ENCODE measurements at regions not wholly inside any gene's neighbourhood (a gene's known extent, or its start where the extent isn't known, plus 50 kb on each side); places are given as distances from the start of the nearest gene placed in this dataset.

DNA sequence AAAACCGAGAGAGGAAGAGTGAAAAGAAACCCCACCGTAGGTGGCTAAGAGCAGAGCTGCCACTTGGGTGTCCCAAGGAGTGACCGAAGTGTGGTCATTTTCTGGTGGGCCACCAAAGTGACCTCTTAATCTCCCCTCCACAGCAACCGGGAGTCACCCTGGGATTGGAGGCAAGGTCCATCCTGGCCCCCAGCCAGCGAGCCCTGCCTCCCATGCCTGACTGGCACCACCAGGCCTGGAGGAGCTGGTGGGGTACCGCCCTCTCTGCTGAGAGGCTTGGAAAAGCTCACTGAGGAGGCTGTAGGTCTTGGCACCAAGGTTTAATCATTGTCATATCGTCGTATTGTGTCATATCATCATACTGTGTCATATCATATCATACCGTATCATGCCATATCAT is 74.0 kb upstream of the TRPM1 start:
- no peaks in the 10 kb centered on the region for H3K27me3 ChIP-seq (ENCODE audit: control insufficient read depth, insufficient read depth, low read length, poor library complexity, severe bottlenecking)
- H3K4me1 ChIP-seq (ENCODE audit: control insufficient read depth, insufficient read depth, low read length), result no peaks in the 10 kb centered on the region
- H3K9me3 ChIP-seq (ENCODE audit: control insufficient read depth, low read length), result no peaks in the 10 kb centered on the region
- H3K27ac ChIP-seq (ENCODE audit: low read depth, low read length), result no peak overlapping the region
- H3K27ac Mint-ChIP-seq, result no peak overlapping the region
- WGBS, 2 experiments (ENCODE audit: insufficient coverage in 1 of 2, insufficient read length in 1 of 2), result 91 to 99% methylated on average over 7 to 9 of the region's 9 CpGs
- no peaks in the 10 kb centered on the region for H3K36me3 ChIP-seq (ENCODE audit: control insufficient read depth, insufficient read depth, low read length)
- peaks cover 5% of the 10 kb centered on the region for H3K4me1 Mint-ChIP-seq
- no peak for DNase-seq
- H3K27me3 Mint-ChIP-seq (ENCODE audit: insufficient read depth), result no peaks in the 10 kb centered on the region
- TF ChIP-seq, protein P1, sequence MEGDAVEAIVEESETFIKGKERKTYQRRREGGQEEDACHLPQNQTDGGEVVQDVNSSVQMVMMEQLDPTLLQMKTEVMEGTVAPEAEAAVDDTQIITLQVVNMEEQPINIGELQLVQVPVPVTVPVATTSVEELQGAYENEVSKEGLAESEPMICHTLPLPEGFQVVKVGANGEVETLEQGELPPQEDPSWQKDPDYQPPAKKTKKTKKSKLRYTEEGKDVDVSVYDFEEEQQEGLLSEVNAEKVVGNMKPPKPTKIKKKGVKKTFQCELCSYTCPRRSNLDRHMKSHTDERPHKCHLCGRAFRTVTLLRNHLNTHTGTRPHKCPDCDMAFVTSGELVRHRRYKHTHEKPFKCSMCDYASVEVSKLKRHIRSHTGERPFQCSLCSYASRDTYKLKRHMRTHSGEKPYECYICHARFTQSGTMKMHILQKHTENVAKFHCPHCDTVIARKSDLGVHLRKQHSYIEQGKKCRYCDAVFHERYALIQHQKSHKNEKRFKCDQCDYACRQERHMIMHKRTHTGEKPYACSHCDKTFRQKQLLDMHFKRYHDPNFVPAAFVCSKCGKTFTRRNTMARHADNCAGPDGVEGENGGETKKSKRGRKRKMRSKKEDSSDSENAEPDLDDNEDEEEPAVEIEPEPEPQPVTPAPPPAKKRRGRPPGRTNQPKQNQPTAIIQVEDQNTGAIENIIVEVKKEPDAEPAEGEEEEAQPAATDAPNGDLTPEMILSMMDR (conservative IDR thresholded peaks at IDR 0.05), result no peak
- H3K4me3 ChIP-seq (ENCODE audit: low read length), result no peak overlapping the region
- H3K4me3 Mint-ChIP-seq, result no peak overlapping the region
- no peak overlapping the region for H3K9ac ChIP-seq (ENCODE audit: extremely low read depth, low read length, poor library complexity, severe bottlenecking)
- H3K9me3 Mint-ChIP-seq, result no peaks in the 10 kb centered on the region
- no peaks in the 10 kb centered on the region for H3K36me3 Mint-ChIP-seq (ENCODE audit: low read depth)

DNA sequence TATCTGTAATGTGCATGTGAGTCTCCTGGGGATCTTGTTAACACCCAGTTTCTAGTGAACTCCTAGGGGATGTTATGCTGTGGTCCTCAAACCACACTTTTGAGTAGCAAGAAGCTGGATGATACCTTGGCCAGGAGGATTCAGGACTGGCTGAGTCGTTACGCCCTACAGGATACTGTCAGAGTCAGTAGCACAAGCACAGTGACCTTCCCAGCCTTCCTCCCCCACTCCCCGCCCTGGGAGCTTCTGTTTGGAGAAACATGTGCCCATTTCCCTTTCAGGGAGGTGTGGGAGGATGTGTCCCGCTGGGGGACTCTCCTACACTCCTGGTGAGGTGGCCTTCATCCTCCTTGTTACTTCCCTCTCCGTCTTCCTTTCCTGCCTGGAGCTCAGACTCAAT is 76.4 kb upstream of the TRPM1 start:
- H3K4me1 ChIP-seq (ENCODE audit: control insufficient read depth, insufficient read depth, low read length), result no peaks in the 10 kb centered on the region
- Mint-ChIP-seq H3K4me3 (no peak overlapping the region), H3K27ac (no peak overlapping the region), H3K4me1 (peaks cover 5% of the 10 kb centered on the region), H3K9me3 (peaks cover 1% of the 10 kb centered on the region), H3K27me3 (ENCODE audit: insufficient read depth) (no peaks in the 10 kb centered on the region), H3K36me3 (ENCODE audit: low read depth) (no peaks in the 10 kb centered on the region)
- no peak for DNase-seq
- no peak overlapping the region for H3K4me3 ChIP-seq (ENCODE audit: low read length)
- WGBS, 2 experiments (ENCODE audit: insufficient coverage in 1 of 2, insufficient read length in 1 of 2), result 50 to 61% methylated on average over 2 to 5 of the region's 5 CpGs
- H3K9me3 ChIP-seq (ENCODE audit: control insufficient read depth, low read length), result peaks cover 5% of the 10 kb centered on the region
- H3K36me3 ChIP-seq (ENCODE audit: control insufficient read depth, insufficient read depth, low read length), result no peaks in the 10 kb centered on the region
- TF ChIP-seq, protein P1 (conservative IDR thresholded peaks at IDR 0.05), result no peak
- H3K9ac ChIP-seq (ENCODE audit: extremely low read depth, low read length, poor library complexity, severe bottlenecking), result no peak overlapping the region
- H3K27ac ChIP-seq (ENCODE audit: low read depth, low read length), result no peak overlapping the region
- no peaks in the 10 kb centered on the region for H3K27me3 ChIP-seq (ENCODE audit: control insufficient read depth, insufficient read depth, low read length, poor library complexity, severe bottlenecking)

- no peak overlapping the region for H3K27ac ChIP-seq (ENCODE audit: low read depth, low read length)
- 85 to 100% methylated on average over 2 to 5 of the region's 5 CpGs for WGBS, 2 experiments (ENCODE audit: insufficient coverage in 1 of 2, insufficient read length in 1 of 2)
- DNase-seq, result no peak
These were observed 77.2 kb upstream of the TRPM1 start for GRCh38 chr15:31178705-31179104.

More at GRCh38 chr15:31178705-31179104, 77.2 kb upstream of the TRPM1 start:
- Histone ChIP-seq H3K9ac (ENCODE audit: extremely low read depth, low read length, poor library complexity, severe bottlenecking) (no peak overlapping the region), H3K27me3 (ENCODE audit: control insufficient read depth, insufficient read depth, low read length, poor library complexity, severe bottlenecking) (no peaks in the 10 kb centered on the region), H3K4me3 (ENCODE audit: low read length) (no peak overlapping the region), H3K9me3 (ENCODE audit: control insufficient read depth, low read length) (peaks cover 5% of the 10 kb centered on the region), H3K36me3 (ENCODE audit: control insufficient read depth, insufficient read depth, low read length) (no peaks in the 10 kb centered on the region), H3K4me1 (ENCODE audit: control insufficient read depth, insufficient read depth, low read length) (no peaks in the 10 kb centered on the region)
- H3K27ac Mint-ChIP-seq, result no peak overlapping the region
- H3K4me3 Mint-ChIP-seq, result no peak overlapping the region
- no peaks in the 10 kb centered on the region for H3K36me3 Mint-ChIP-seq (ENCODE audit: low read depth)
- peaks cover 5% of the 10 kb centered on the region for H3K4me1 Mint-ChIP-seq
- no peaks in the 10 kb centered on the region for H3K27me3 Mint-ChIP-seq (ENCODE audit: insufficient read depth)
- TF ChIP-seq, protein P1 (conservative IDR thresholded peaks at IDR 0.05), result no peak
- H3K9me3 Mint-ChIP-seq, result peaks cover 9% of the 10 kb centered on the region

All from endodermal cell (in vitro differentiated cells).